AG10803 (cell line): ENCODE measurements at regions not wholly inside any gene's neighbourhood (a gene's known extent, or its start where the extent isn't known, plus 50 kb on each side); places are given as distances from the start of the nearest gene placed in this dataset.
"Not testable (repeated sequence)": the region's sequence is repeated elsewhere in the genome, so short reads cannot be mapped to it uniquely, and the experiment has no call there.

ENCODE experiments used
- DNase-seq: peaks from one replicate; pipeline ENCODE4 v3.0.0; 2010; ENCODE audit warnings: low read depth
- H3K4me3 ChIP-seq: 2 replicates; pipeline ENCODE4 v1.5.1; 2011; ENCODE audit warnings: mild to moderate bottlenecking, low read length, control low read depth
- TF ChIP-seq, protein P1 (sequence below): conservative IDR thresholded peaks from 2 replicates; pipeline ENCODE4 v1.5.1; 2011; ENCODE audit warnings: mild to moderate bottlenecking, low read length, control low read depth, inconsistent platforms

- no peak overlapping the region for H3K4me3 ChIP-seq
- no peak for DNase-seq
- TF ChIP-seq, protein P1, sequence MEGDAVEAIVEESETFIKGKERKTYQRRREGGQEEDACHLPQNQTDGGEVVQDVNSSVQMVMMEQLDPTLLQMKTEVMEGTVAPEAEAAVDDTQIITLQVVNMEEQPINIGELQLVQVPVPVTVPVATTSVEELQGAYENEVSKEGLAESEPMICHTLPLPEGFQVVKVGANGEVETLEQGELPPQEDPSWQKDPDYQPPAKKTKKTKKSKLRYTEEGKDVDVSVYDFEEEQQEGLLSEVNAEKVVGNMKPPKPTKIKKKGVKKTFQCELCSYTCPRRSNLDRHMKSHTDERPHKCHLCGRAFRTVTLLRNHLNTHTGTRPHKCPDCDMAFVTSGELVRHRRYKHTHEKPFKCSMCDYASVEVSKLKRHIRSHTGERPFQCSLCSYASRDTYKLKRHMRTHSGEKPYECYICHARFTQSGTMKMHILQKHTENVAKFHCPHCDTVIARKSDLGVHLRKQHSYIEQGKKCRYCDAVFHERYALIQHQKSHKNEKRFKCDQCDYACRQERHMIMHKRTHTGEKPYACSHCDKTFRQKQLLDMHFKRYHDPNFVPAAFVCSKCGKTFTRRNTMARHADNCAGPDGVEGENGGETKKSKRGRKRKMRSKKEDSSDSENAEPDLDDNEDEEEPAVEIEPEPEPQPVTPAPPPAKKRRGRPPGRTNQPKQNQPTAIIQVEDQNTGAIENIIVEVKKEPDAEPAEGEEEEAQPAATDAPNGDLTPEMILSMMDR, result no peak
Observed at GRCh38 chr4:116244771-116245170, 840.6 kb downstream of the TRAM1L1 start.

DNA sequence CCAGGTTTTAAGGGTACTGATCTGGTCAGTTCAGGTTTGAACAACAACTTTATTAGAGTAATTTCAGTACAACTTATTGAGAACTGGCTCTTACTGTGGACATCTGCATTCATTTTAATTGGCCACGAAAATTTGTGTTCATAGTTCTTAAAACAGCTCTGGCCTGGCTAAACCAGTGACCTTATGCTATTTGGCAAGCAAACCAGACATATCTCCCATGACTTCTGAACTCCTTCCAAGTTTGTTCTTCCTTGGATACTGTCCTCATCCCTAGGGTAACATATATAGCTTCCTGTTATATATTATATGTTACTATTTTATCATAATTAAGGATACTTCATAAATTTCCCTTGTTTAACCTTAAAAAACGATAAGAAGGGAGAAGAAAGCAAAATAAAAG is 841.9 kb downstream of the TRAM1L1 start:
- DNase-seq, result no peak
- H3K4me3 ChIP-seq, result no peak overlapping the region
- TF ChIP-seq, protein P1, result no peak

DNA sequence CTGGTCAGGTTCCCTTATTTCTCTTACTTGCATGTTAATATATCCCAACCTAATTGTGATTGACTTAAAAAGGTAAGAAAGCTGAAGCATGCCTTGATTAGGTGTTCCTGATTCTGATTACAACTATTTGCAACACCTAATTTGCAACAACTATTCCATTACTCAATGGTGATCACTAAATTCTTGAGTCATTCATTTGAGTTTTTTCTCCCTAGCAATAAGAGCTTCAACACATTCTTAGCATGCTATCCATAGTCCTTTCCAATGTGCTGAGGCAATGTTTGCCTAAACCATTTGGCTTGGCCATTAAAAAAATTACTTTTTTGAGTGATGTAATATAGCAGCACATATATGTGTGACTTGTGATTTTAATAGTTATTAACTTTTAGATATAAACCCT is 851.4 kb downstream of the TRAM1L1 start:
- no peak overlapping the region for H3K4me3 ChIP-seq
- TF ChIP-seq, protein P1, result no peak
- DNase-seq, result no peak

GRCh38 chr4:116231999-116232398 is 853.4 kb downstream of the TRAM1L1 start:
- not testable (repeated sequence) for H3K4me3 ChIP-seq, DNase-seq

DNA sequence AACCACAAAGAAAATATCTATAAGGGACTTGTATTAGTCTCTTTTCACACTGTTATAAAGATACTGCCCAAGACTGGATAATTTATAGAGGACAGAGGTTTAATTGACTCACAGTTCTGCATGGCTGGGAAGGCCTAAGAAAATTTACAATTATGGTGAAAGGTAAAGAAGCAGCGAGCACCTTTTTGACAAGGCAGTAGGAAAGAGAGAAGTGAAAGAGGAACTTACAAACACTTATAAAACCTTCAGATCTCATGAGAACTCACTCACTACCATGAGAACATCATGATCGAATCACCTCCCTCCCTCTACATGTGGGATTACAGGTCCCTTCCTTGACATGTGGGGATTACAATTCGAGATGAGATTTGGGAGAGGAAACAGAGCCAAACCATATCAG is 856.0 kb downstream of the TRAM1L1 start:
- TF ChIP-seq, protein P1, result no peak
- no peak for DNase-seq
- no peak overlapping the region for H3K4me3 ChIP-seq

- DNase-seq, result no peak
- H3K4me3 ChIP-seq, result no peak overlapping the region
- TF ChIP-seq, protein P1, result no peak
Observed at GRCh38 chr4:116223040-116223732, 862.2 kb downstream of the TRAM1L1 start.

DNA sequence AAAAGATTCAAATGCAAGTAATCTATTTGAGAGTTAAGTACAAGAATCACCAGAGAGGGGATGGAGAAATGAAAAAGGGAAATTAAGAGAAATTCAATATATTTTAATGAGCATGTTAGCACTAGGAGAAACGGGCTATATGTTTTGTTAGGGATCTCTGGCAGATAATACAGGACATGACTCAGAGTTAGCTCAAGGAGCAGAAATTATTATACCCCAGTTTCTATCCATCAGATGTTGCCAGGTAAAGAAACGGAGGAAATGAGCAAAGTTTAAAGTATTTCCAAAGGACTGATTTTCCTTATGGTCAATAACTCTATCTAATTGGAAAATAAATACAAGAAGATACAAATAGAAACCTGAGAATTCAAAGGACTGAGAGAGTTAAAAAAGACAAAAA is 867.6 kb downstream of the TRAM1L1 start:
- H3K4me3 ChIP-seq, result no peak overlapping the region
- DNase-seq, result no peak
- TF ChIP-seq, protein P1, result no peak
